Smooth muscle cell (in vitro differentiated cells): ENCODE measurements at regions not wholly inside any gene's neighbourhood (a gene's known extent, or its start where the extent isn't known, plus 50 kb on each side); places are given as distances from the start of the nearest gene placed in this dataset.

Source experiments
- DNase-seq: peaks from one replicate; lab custom pipeline; 2025; ENCODE audit not compliant: unreplicated experiment; lab: John Stamatoyannopoulos, UW
- H2AFZ ChIP-seq: fragments of 200-600 bp; sonication (generic); 2 replicates; pipeline ENCODE4 v1.6.0; 2016; ENCODE audit warnings: antibody characterized with exemption, low read depth, mild to moderate bottlenecking
- H3F3A ChIP-seq: fragments of 200-600 bp; sonication (generic); 2 replicates; pipeline ENCODE4 v1.6.0; 2017; ENCODE audit warnings: antibody characterized with exemption, low read depth
- H3K27ac ChIP-seq: fragments of 200-600 bp; sonication (generic); 2 replicates; pipeline ENCODE4 v1.5.1; 2016; ENCODE audit warnings: low read depth, mild to moderate bottlenecking
- H3K27me3 ChIP-seq: fragments of 200-600 bp; sonication (generic); 2 replicates; pipeline ENCODE4 v1.6.1; 2016; ENCODE audit warnings: low read depth, mild to moderate bottlenecking
- H3K36me3 ChIP-seq: fragments of 200-600 bp; sonication (generic); 2 replicates; pipeline ENCODE4 v1.5.1; 2016; ENCODE audit warnings: low read depth
- H3K4me1 ChIP-seq: fragments of 200-600 bp; sonication (generic); 2 replicates; pipeline ENCODE4 v1.5.1; 2016; ENCODE audit warnings: low read depth
- H3K4me2 ChIP-seq: fragments of 200-600 bp; sonication (generic); 2 replicates; pipeline ENCODE4 v1.6.0; 2016; ENCODE audit warnings: mild to moderate bottlenecking
- H3K4me3 ChIP-seq: fragments of 200-600 bp; sonication (generic); 2 replicates; pipeline ENCODE4 v1.5.1; 2016; ENCODE audit warnings: mild to moderate bottlenecking
- H3K79me2 ChIP-seq: fragments of 200-600 bp; sonication (generic); 2 replicates; pipeline ENCODE4 v1.6.0; 2016; ENCODE audit warnings: low read depth, mild to moderate bottlenecking
- H3K9ac ChIP-seq: fragments of 200-600 bp; sonication (generic); 2 replicates; pipeline ENCODE4 v1.6.0; 2016; ENCODE audit warnings: low read depth
- H3K9me3 ChIP-seq: fragments of 200-600 bp; sonication (generic); replicated peaks from 2 replicates; pipeline ENCODE4 v1.5.1; 2016; ENCODE audit warnings: low read depth
- H4K20me1 ChIP-seq: fragments of 200-600 bp; sonication (generic); 2 replicates; pipeline ENCODE4 v1.6.0; 2016; ENCODE audit warnings: low read depth
- CTCF ChIP-seq: fragments of 200-600 bp; sonication (generic); IDR thresholded peaks from 2 replicates; pipeline ENCODE4 v1.5.1; 2017; ENCODE audit warnings: borderline replicate concordance, mild to moderate bottlenecking, antibody characterized with exemption; ENCODE audit not compliant: insufficient read depth, poor library complexity, severe bottlenecking
- WGBS: methylation state at CpG from one replicate; pipeline ENCODE4 v1.1.7; 2016; ENCODE audit warnings: low lambda C conversion rate; 5-methylcytosine and 5-hydroxymethylcytosine counted together

- no peak overlapping the region for H3K4me2 ChIP-seq
- H3K27me3 ChIP-seq, result no peaks in the 10 kb centered on the region
- no peaks in the 10 kb centered on the region for H3K9me3 ChIP-seq
- H4K20me1 ChIP-seq, result no peaks in the 10 kb centered on the region
- no peak overlapping the region for H3K4me3 ChIP-seq
- peak overlapping the region; percentile 27 for H3K27ac ChIP-seq
- H3F3A ChIP-seq, result peaks cover 4% of the 10 kb centered on the region
- no peaks in the 10 kb centered on the region for H3K36me3 ChIP-seq
- H3K79me2 ChIP-seq, result no peaks in the 10 kb centered on the region
- H3K9ac ChIP-seq, result no peak overlapping the region
- H2AFZ ChIP-seq, result peak overlapping the region; percentile 1
- no peak for TF ChIP-seq CTCF
- no peak for DNase-seq
- peaks cover 7% of the 10 kb centered on the region for H3K4me1 ChIP-seq
- 82% methylated on average over 1 of the region's 1 CpG for WGBS
These were observed 56.6 kb upstream of the AGPS start for GRCh38 chr2:177335917-177336450.

GRCh38 chr2:177338177-177338721 is 54.3 kb upstream of the AGPS start:
- no peak for TF ChIP-seq CTCF

GRCh38 chr2:177340158-177340557 is 52.4 kb upstream of the AGPS start:
- H2AFZ ChIP-seq, result no peak overlapping the region
- peaks cover 4% of the 10 kb centered on the region for H3F3A ChIP-seq
- DNase-seq, result no peak
- no peaks in the 10 kb centered on the region for H3K79me2 ChIP-seq
- no peak overlapping the region for H3K9ac ChIP-seq
- no peak overlapping the region for H3K4me3 ChIP-seq
- H3K4me2 ChIP-seq, result no peak overlapping the region
- no peaks in the 10 kb centered on the region for H3K9me3 ChIP-seq
- H3K4me1 ChIP-seq, result no peaks in the 10 kb centered on the region
- H3K36me3 ChIP-seq, result no peaks in the 10 kb centered on the region
- H3K27me3 ChIP-seq, result no peaks in the 10 kb centered on the region
- no peaks in the 10 kb centered on the region for H4K20me1 ChIP-seq
- TF ChIP-seq CTCF, result no peak
- H3K27ac ChIP-seq, result no peak overlapping the region

More at GRCh38 chr2:177338177-177338721, 54.3 kb upstream of the AGPS start:
- H3K9me3 ChIP-seq, result no peaks in the 10 kb centered on the region
- H4K20me1 ChIP-seq, result no peaks in the 10 kb centered on the region
- no peak overlapping the region for H3K4me2 ChIP-seq
- H2AFZ ChIP-seq, result no peak overlapping the region
- WGBS, result 60% methylated on average over 4 of the region's 4 CpGs
- H3K36me3 ChIP-seq, result no peaks in the 10 kb centered on the region
- H3K79me2 ChIP-seq, result no peaks in the 10 kb centered on the region
- no peak overlapping the region for H3K4me3 ChIP-seq
- no peak for DNase-seq
- peaks cover 4% of the 10 kb centered on the region for H3F3A ChIP-seq
- H3K9ac ChIP-seq, result peak overlapping the region; percentile 43
- H3K27me3 ChIP-seq, result no peaks in the 10 kb centered on the region
- no peaks in the 10 kb centered on the region for H3K4me1 ChIP-seq
- peak overlapping the region; percentile 63 for H3K27ac ChIP-seq

- no peaks in the 10 kb centered on the region for H3K79me2 ChIP-seq
- no peak overlapping the region for H3K27ac ChIP-seq
- TF ChIP-seq CTCF, result no peak
- no peak overlapping the region for H3K9ac ChIP-seq
- H3K9me3 ChIP-seq, result no peaks in the 10 kb centered on the region
- H3K27me3 ChIP-seq, result no peaks in the 10 kb centered on the region
- WGBS, result 76% methylated on average over 4 of the region's 4 CpGs
- no peaks in the 10 kb centered on the region for H3F3A ChIP-seq
- no peak overlapping the region for H3K4me3 ChIP-seq
- no peak overlapping the region for H2AFZ ChIP-seq
- no peaks in the 10 kb centered on the region for H4K20me1 ChIP-seq
- no peak overlapping the region for H3K4me2 ChIP-seq
- DNase-seq, result no peak
- H3K36me3 ChIP-seq, result no peaks in the 10 kb centered on the region
- H3K4me1 ChIP-seq, result no peaks in the 10 kb centered on the region
These were observed 49.8 kb upstream of the AGPS start for GRCh38 chr2:177342736-177343135.
